CD14-positive monocyte (primary cell): ENCODE measurements at regions not wholly inside any gene's neighbourhood (a gene's known extent, or its start where the extent isn't known, plus 50 kb on each side); places are given as distances from the start of the nearest gene placed in this dataset.

Experiments
- DNase-seq, 3 donors: peaks; one replicate each; pipeline ENCODE4 v3.0.0-alpha.2; 2011 to 2022
- H2AFZ ChIP-seq: 2 replicates; pipeline ENCODE4 v1.6.0; 2012; ENCODE audit warnings: mild to moderate bottlenecking, low read depth, low read length, inconsistent platforms; ENCODE audit not compliant: insufficient read depth, poor library complexity, severe bottlenecking
- H3K27ac ChIP-seq, 2 donors: 1 replicate in 1 of 2; 2 replicates in 1 of 2; pipeline ENCODE4 v1.5.1; 2012 to 2013; ENCODE audit warnings: low read length in 2 of 2, control low read depth in 1 of 2, inconsistent platforms in 1 of 2, low read depth in 1 of 2, mild to moderate bottlenecking in 1 of 2
- H3K27me3 ChIP-seq, 2 donors: one replicate each; pipeline versions ENCODE4 v1.6.0 to v1.6.1; 2011 to 2013; ENCODE audit warnings: low read length in 2 of 2; ENCODE audit not compliant: control insufficient read depth in 2 of 2, insufficient read depth in 2 of 2
- H3K36me3 ChIP-seq, 2 donors: replicated peaks in 1 of 2; 1 replicate in 1 of 2; 2 replicates in 1 of 2; pipeline versions ENCODE4 v1.5.1 to v1.6.1; 2012 to 2013; ENCODE audit warnings: low read length in 2 of 2, control low read depth in 1 of 2, inconsistent platforms in 1 of 2, mild to moderate bottlenecking in 1 of 2; ENCODE audit not compliant: insufficient read depth in 2 of 2, control insufficient read depth in 1 of 2
- H3K4me1 ChIP-seq, 2 donors: 1 replicate in 1 of 2; 2 replicates in 1 of 2; pipeline versions ENCODE4 v1.5.1 to v1.6.1; 2012 to 2013; ENCODE audit warnings: low read length in 2 of 2, control low read depth in 1 of 2, inconsistent platforms in 1 of 2, mild to moderate bottlenecking in 1 of 2, moderate library complexity in 1 of 2; ENCODE audit not compliant: insufficient read depth in 2 of 2, control insufficient read depth in 1 of 2
- H3K4me2 ChIP-seq: replicated peaks from 2 replicates; pipeline ENCODE3; 2012; ENCODE audit warnings: low read length, moderate library complexity, mild to moderate bottlenecking; ENCODE audit not compliant: poor library complexity, severe bottlenecking; ENCODE audit errors: extremely low read depth
- H3K4me3 ChIP-seq, 3 experiments: fragments of 200-600 bp in 1 of 3; sonication (generic) in 1 of 3; replicated peaks in 1 of 3; 1 replicate in 2 of 3; 2 replicates in 1 of 3; pipeline ENCODE4 v1.5.1; 2011 to 2013; ENCODE audit warnings: low read length in 3 of 3, mild to moderate bottlenecking in 3 of 3, control low read depth in 2 of 3, low read depth in 2 of 3, inconsistent platforms in 1 of 3, moderate library complexity in 1 of 3
- H3K79me2 ChIP-seq: 2 replicates; pipeline ENCODE4 v1.6.0; 2012; ENCODE audit warnings: mild to moderate bottlenecking, control low read depth, inconsistent platforms, low read length, moderate library complexity; ENCODE audit not compliant: insufficient read depth
- H3K9ac ChIP-seq: 2 replicates; pipeline ENCODE4 v1.6.0; 2017; ENCODE audit warnings: low read length, mild to moderate bottlenecking; ENCODE audit not compliant: insufficient read depth, poor library complexity, severe bottlenecking
- H3K9me3 ChIP-seq, 2 donors: replicated peaks in 1 of 2; 1 replicate in 1 of 2; 2 replicates in 1 of 2; pipeline versions ENCODE4 v1.5.1 to v1.6.1; 2012 to 2013; ENCODE audit warnings: low read length in 2 of 2, control low read depth in 1 of 2; ENCODE audit not compliant: control insufficient read depth in 1 of 2, insufficient read depth in 1 of 2
- H4K20me1 ChIP-seq: 2 replicates; pipeline ENCODE4 v1.6.0; 2012; ENCODE audit warnings: mild to moderate bottlenecking, low read length, control low read depth, moderate library complexity; ENCODE audit not compliant: insufficient read depth
- H3K27ac Mint-ChIP-seq, 7 donors: one replicate each; pipeline ENCODE4 v1.8.0; 2020; ENCODE audit warnings: mild to moderate bottlenecking in 7 of 7, mixed read lengths in 7 of 7, moderate library complexity in 6 of 7, inconsistent platforms in 2 of 7
- H3K27me3 Mint-ChIP-seq, 3 donors: one replicate each; pipeline ENCODE4 v1.8.0; 2021 to 2022; ENCODE audit warnings: low read depth in 3 of 3, mild to moderate bottlenecking in 3 of 3, mixed read lengths in 3 of 3, moderate library complexity in 3 of 3, inconsistent platforms in 1 of 3
- H3K36me3 Mint-ChIP-seq, 2 donors: one replicate each; pipeline ENCODE4 v1.8.0; 2020; ENCODE audit warnings: mixed read lengths in 2 of 2, inconsistent platforms in 1 of 2, mild to moderate bottlenecking in 1 of 2
- H3K4me1 Mint-ChIP-seq: one replicate; pipeline ENCODE4 v1.8.0; 2020; ENCODE audit warnings: mild to moderate bottlenecking, mixed read lengths
- H3K4me3 Mint-ChIP-seq, 2 donors: one replicate each; pipeline ENCODE4 v1.8.0; 2020; ENCODE audit warnings: mild to moderate bottlenecking in 2 of 2, mixed read lengths in 2 of 2, moderate library complexity in 1 of 2
- H3K9me3 Mint-ChIP-seq, 7 donors: one replicate each; pipeline ENCODE4 v1.8.0; 2020 to 2022; ENCODE audit warnings: mixed read lengths in 7 of 7, mild to moderate bottlenecking in 6 of 7, moderate library complexity in 6 of 7, inconsistent platforms in 2 of 7
- WGBS: methylation state at CpG from one replicate; pipeline ENCODE4 v1.1.5; 2013; ENCODE audit warnings: missing lambda C conversion rate; ENCODE audit not compliant: insufficient coverage; 5-methylcytosine and 5-hydroxymethylcytosine counted together
- intact Hi-C, 2 donors: fragments of 100-400 bp; cut with micrococcal nuclease; formaldehyde crosslinking; loops; one replicate each; pipeline versions ENCODE4 v1.15.0 to v1.15.1; 2023
- TF ChIP-seq, protein P1 (sequence below): fragments of 200-600 bp; IDR thresholded peaks from one replicate; pipeline ENCODE4 v1.8.0; 2022; ENCODE audit warnings: antibody characterized with exemption, mild to moderate bottlenecking

DNA sequence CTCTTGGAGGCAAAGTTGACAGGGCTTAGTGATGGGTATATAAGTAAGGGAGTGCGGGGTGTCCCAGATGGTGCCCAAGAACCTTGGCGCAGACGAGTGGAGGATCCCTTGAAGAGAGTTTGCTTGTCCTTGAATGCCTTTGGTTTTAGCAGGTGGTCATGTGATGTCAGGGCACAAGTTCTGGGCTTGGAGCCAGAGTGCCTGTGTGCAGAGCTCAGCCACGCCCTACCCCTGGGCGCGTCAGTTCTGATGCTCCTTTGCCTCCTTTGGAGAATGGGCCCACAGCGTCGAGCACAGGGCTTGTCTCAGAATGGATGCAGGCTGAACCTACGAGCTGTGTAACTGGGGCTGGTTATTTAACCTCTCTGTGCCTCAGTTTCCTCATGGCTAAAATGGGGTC, 412.2 kb upstream of the EEF2KMT start:
- no peak for DNase-seq
- no peaks in the 10 kb centered on the region for H3K36me3 Mint-ChIP-seq
- Histone ChIP-seq H3K4me3 (no peak overlapping the region), H3K36me3 (no peaks in the 10 kb centered on the region), H3K4me1 (no peaks in the 10 kb centered on the region), H3K27me3 (no peaks in the 10 kb centered on the region), H3K9me3 (peaks cover 0 to under 1% of the 10 kb centered on the region in 2 donors), H3K9ac (no peak overlapping the region), H4K20me1 (no peaks in the 10 kb centered on the region), H2AFZ (no peak overlapping the region), H3K27ac (no peak overlapping the region), H3K79me2 (no peaks in the 10 kb centered on the region), H3K4me2 (no peak overlapping the region)
- H3K4me3 Mint-ChIP-seq: no peak overlapping the region
- peaks cover 0 to 3% (median 0%) of the 10 kb centered on the region in 7 donors for H3K9me3 Mint-ChIP-seq
- WGBS: 91% methylated on average over 8 of the region's 9 CpGs
- TF ChIP-seq, protein P1, sequence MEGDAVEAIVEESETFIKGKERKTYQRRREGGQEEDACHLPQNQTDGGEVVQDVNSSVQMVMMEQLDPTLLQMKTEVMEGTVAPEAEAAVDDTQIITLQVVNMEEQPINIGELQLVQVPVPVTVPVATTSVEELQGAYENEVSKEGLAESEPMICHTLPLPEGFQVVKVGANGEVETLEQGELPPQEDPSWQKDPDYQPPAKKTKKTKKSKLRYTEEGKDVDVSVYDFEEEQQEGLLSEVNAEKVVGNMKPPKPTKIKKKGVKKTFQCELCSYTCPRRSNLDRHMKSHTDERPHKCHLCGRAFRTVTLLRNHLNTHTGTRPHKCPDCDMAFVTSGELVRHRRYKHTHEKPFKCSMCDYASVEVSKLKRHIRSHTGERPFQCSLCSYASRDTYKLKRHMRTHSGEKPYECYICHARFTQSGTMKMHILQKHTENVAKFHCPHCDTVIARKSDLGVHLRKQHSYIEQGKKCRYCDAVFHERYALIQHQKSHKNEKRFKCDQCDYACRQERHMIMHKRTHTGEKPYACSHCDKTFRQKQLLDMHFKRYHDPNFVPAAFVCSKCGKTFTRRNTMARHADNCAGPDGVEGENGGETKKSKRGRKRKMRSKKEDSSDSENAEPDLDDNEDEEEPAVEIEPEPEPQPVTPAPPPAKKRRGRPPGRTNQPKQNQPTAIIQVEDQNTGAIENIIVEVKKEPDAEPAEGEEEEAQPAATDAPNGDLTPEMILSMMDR: no peak
- no peaks in the 10 kb centered on the region for H3K4me1 Mint-ChIP-seq
- H3K27ac Mint-ChIP-seq: no peak overlapping the region
- peaks cover 2% of the 10 kb centered on the region in 3 donors for H3K27me3 Mint-ChIP-seq
- intact Hi-C loops: no loop called here

DNA sequence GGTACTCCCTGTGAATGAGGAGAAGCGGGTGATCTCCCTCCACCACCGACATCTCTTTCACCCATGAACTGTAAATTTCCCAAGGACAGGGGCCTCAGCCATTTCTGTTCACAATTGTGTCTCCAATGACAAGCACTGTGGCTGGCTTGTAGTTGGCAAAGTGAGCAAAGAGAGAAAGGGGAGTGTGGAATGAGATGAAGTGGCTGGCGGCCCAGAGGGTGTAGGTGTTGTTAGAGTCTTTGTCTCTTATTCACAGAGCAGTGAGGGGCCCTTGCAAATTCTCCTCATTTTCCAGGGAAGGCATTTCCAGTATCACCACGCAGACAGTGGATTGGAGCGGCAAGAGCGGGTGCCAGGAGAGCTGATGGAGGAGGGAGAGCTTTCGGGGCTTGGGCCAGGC, 411.7 kb upstream of the EEF2KMT start:
- TF ChIP-seq, protein P1: no peak
- Histone ChIP-seq H3K4me1 (no peaks in the 10 kb centered on the region), H3K79me2 (no peaks in the 10 kb centered on the region), H3K36me3 (no peaks in the 10 kb centered on the region), H3K27ac (no peak overlapping the region), H3K9me3 (no peaks in the 10 kb centered on the region), H3K9ac (no peak overlapping the region), H4K20me1 (no peaks in the 10 kb centered on the region), H3K4me2 (no peak overlapping the region), H2AFZ (no peak overlapping the region), H3K4me3 (no peak overlapping the region), H3K27me3 (no peaks in the 10 kb centered on the region)
- 98% methylated on average over 5 of the region's 7 CpGs for WGBS
- no peak for DNase-seq
- H3K4me1 Mint-ChIP-seq: no peaks in the 10 kb centered on the region
- H3K9me3 Mint-ChIP-seq: peaks cover 0 to under 1% (median 0%) of the 10 kb centered on the region in 7 donors
- peaks cover 2 to 4% (median 3%) of the 10 kb centered on the region in 3 donors for H3K27me3 Mint-ChIP-seq
- no peaks in the 10 kb centered on the region for H3K36me3 Mint-ChIP-seq
- intact Hi-C loops: no loop called here
- no peak overlapping the region for H3K27ac Mint-ChIP-seq
- no peak overlapping the region for H3K4me3 Mint-ChIP-seq
